Neural progenitor cell (in vitro differentiated cells): ENCODE measurements at regions not wholly inside any gene's neighbourhood (a gene's known extent, or its start where the extent isn't known, plus 50 kb on each side); places are given as distances from the start of the nearest gene placed in this dataset.

Source experiments
- DNase-seq: peaks from one replicate; pipeline ENCODE4 v3.0.0-alpha.2; 2016; ENCODE audit warnings: low spot score
- H2AFZ ChIP-seq: fragments of 200-600 bp; sonication (generic); replicated peaks from 2 replicates; pipeline ENCODE4 v1.6.1; 2016; ENCODE audit warnings: antibody characterized with exemption
- H3F3A ChIP-seq: fragments of 200-600 bp; sonication (generic); 2 replicates; pipeline ENCODE4 v1.6.1; 2016; ENCODE audit warnings: antibody characterized with exemption, low read depth
- H3K27ac ChIP-seq: fragments of 200-600 bp; sonication (generic); 2 replicates; pipeline ENCODE4 v1.5.1; 2016; ENCODE audit warnings: mild to moderate bottlenecking
- H3K27me3 ChIP-seq: fragments of 200-600 bp; sonication (generic); 2 replicates; pipeline ENCODE4 v1.6.1; 2016; ENCODE audit warnings: mild to moderate bottlenecking, moderate library complexity
- H3K36me3 ChIP-seq: fragments of 200-600 bp; sonication (generic); 2 replicates; pipeline ENCODE4 v1.5.1; 2016
- H3K4me1 ChIP-seq: fragments of 200-600 bp; sonication (generic); 2 replicates; pipeline ENCODE4 v1.6.1; 2016; ENCODE audit warnings: mixed run types
- H3K4me2 ChIP-seq: fragments of 200-600 bp; sonication (generic); 2 replicates; pipeline ENCODE4 v1.6.1; 2016
- H3K4me3 ChIP-seq: fragments of 200-600 bp; sonication (generic); 2 replicates; pipeline ENCODE4 v1.5.1; 2016
- H3K79me2 ChIP-seq: fragments of 200-600 bp; sonication (generic); 2 replicates; pipeline ENCODE4 v1.6.1; 2016; ENCODE audit warnings: low read depth
- H3K9ac ChIP-seq: fragments of 200-600 bp; sonication (generic); 2 replicates; pipeline ENCODE4 v1.6.1; 2016
- H3K9me3 ChIP-seq: fragments of 200-600 bp; sonication (generic); 2 replicates; pipeline ENCODE4 v1.5.1; 2016; ENCODE audit warnings: low read depth
- H4K20me1 ChIP-seq: fragments of 200-600 bp; sonication (generic); 2 replicates; pipeline ENCODE4 v1.6.1; 2016; ENCODE audit warnings: low read depth
- H3K27ac Mint-ChIP-seq: 3 replicates; pipeline ENCODE4 v1.8.0; 2021; ENCODE audit warnings: mixed read lengths
- H3K27me3 Mint-ChIP-seq: 2 replicates; pipeline ENCODE4 v1.8.0; 2022; ENCODE audit warnings: low read depth, mild to moderate bottlenecking, inconsistent platforms, moderate library complexity, mixed read lengths; ENCODE audit not compliant: insufficient read depth
- H3K36me3 Mint-ChIP-seq: 3 replicates; pipeline ENCODE4 v1.8.0; 2021; ENCODE audit warnings: mixed read lengths
- H3K4me1 Mint-ChIP-seq: 3 replicates; pipeline ENCODE4 v1.8.0; 2021; ENCODE audit warnings: mixed read lengths
- H3K4me3 Mint-ChIP-seq: 3 replicates; pipeline ENCODE4 v1.8.0; 2021; ENCODE audit warnings: mild to moderate bottlenecking, moderate library complexity, mixed read lengths
- H3K9me3 Mint-ChIP-seq: 3 replicates; pipeline ENCODE4 v1.8.0; 2020; ENCODE audit warnings: mixed read lengths
- EZH2 ChIP-seq: fragments of 200-600 bp; sonication (generic); IDR thresholded peaks from 2 replicates; pipeline ENCODE4 v1.6.1; 2017; ENCODE audit warnings: antibody characterized with exemption, mild to moderate bottlenecking, moderate library complexity
- EZH2phosphoT487 ChIP-seq: fragments of 200-600 bp; sonication (generic); IDR thresholded peaks from 2 replicates; pipeline ENCODE4 v1.6.1; 2017; ENCODE audit warnings: antibody characterized with exemption
- TF ChIP-seq, protein P1 (sequence below): fragments of 200-600 bp; sonication (generic); IDR thresholded peaks from 2 replicates; pipeline ENCODE4 v1.5.1; 2017; ENCODE audit warnings: antibody characterized with exemption, mild to moderate bottlenecking

DNA sequence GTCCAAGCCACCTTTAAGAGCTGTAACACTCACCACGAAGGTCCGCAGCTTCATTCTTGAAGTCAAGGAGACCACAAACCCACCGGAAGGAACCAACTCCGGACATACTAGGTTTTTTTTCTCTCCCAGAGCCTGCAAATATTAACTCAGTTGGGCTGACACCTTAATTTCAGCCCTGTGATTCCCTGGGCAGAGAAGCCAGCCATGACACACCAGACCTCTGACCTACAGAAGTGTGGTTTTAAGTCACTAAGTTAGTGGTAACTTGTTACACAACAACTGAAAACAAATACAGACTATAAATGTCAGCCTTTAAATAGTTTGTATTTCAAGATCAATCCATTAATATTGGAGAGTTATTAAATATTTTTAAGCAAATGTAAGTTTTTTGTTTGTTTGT lies 855.1 kb downstream of the TMEM182 start:
- no peaks in the 10 kb centered on the region for H4K20me1 ChIP-seq
- no peaks in the 10 kb centered on the region for H3F3A ChIP-seq
- H3K4me1 Mint-ChIP-seq, result no peaks in the 10 kb centered on the region
- H3K36me3 ChIP-seq, result peaks cover 4% of the 10 kb centered on the region
- peaks cover 6% of the 10 kb centered on the region for H3K9me3 ChIP-seq
- TF ChIP-seq EZH2phosphoT487, result no peak
- TF ChIP-seq, protein P1, sequence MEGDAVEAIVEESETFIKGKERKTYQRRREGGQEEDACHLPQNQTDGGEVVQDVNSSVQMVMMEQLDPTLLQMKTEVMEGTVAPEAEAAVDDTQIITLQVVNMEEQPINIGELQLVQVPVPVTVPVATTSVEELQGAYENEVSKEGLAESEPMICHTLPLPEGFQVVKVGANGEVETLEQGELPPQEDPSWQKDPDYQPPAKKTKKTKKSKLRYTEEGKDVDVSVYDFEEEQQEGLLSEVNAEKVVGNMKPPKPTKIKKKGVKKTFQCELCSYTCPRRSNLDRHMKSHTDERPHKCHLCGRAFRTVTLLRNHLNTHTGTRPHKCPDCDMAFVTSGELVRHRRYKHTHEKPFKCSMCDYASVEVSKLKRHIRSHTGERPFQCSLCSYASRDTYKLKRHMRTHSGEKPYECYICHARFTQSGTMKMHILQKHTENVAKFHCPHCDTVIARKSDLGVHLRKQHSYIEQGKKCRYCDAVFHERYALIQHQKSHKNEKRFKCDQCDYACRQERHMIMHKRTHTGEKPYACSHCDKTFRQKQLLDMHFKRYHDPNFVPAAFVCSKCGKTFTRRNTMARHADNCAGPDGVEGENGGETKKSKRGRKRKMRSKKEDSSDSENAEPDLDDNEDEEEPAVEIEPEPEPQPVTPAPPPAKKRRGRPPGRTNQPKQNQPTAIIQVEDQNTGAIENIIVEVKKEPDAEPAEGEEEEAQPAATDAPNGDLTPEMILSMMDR, result no peak
- TF ChIP-seq EZH2, result no peak
- no peaks in the 10 kb centered on the region for H3K79me2 ChIP-seq
- H3K27me3 Mint-ChIP-seq, result peaks cover 8% of the 10 kb centered on the region
- no peak overlapping the region for H3K27ac ChIP-seq
- no peaks in the 10 kb centered on the region for H3K27me3 ChIP-seq
- H3K4me1 ChIP-seq, result no peaks in the 10 kb centered on the region
- no peak overlapping the region for H2AFZ ChIP-seq
- H3K9ac ChIP-seq, result no peak overlapping the region
- no peak overlapping the region for H3K27ac Mint-ChIP-seq
- H3K4me3 ChIP-seq, result no peak overlapping the region
- peaks cover 15% of the 10 kb centered on the region for H3K9me3 Mint-ChIP-seq
- no peak overlapping the region for H3K4me2 ChIP-seq
- no peak for DNase-seq
- no peak overlapping the region for H3K4me3 Mint-ChIP-seq
- no peaks in the 10 kb centered on the region for H3K36me3 Mint-ChIP-seq

DNA sequence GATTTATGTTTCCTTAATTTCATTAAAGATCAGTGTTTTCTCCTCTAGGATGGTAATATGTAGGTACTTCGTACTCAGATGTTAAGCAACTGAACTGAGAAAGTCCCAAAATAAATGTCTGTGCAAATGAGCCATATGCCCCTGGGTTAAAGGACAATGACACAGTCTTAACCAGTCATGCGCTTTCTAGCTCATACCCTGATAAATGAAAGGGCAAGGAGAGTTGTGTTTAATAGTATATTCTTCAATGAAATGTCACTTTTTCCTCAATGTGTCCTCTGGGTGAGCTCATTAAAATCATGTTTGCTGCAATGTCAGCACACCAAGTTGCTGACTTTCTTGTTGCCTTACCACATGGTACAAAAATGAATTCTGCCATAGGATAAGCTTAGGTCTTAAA lies 856.3 kb downstream of the TMEM182 start:
- H3K4me2 ChIP-seq, result no peak overlapping the region
- no peaks in the 10 kb centered on the region for H3K4me1 ChIP-seq
- no peak overlapping the region for H3K27ac Mint-ChIP-seq
- no peaks in the 10 kb centered on the region for H3F3A ChIP-seq
- no peak overlapping the region for H3K4me3 Mint-ChIP-seq
- no peaks in the 10 kb centered on the region for H3K27me3 ChIP-seq
- no peak overlapping the region for H3K4me3 ChIP-seq
- peaks cover 9% of the 10 kb centered on the region for H3K9me3 ChIP-seq
- H3K27ac ChIP-seq, result no peak overlapping the region
- no peaks in the 10 kb centered on the region for H3K79me2 ChIP-seq
- H3K36me3 ChIP-seq, result peaks cover 4% of the 10 kb centered on the region
- no peaks in the 10 kb centered on the region for H3K4me1 Mint-ChIP-seq
- no peak overlapping the region for H3K9ac ChIP-seq
- no peak overlapping the region for H2AFZ ChIP-seq
- H4K20me1 ChIP-seq, result no peaks in the 10 kb centered on the region
- H3K9me3 Mint-ChIP-seq, result peaks cover 24% of the 10 kb centered on the region
- no peaks in the 10 kb centered on the region for H3K36me3 Mint-ChIP-seq
- H3K27me3 Mint-ChIP-seq, result peaks cover 8% of the 10 kb centered on the region
- TF ChIP-seq EZH2, result no peak
- no peak for DNase-seq

DNA sequence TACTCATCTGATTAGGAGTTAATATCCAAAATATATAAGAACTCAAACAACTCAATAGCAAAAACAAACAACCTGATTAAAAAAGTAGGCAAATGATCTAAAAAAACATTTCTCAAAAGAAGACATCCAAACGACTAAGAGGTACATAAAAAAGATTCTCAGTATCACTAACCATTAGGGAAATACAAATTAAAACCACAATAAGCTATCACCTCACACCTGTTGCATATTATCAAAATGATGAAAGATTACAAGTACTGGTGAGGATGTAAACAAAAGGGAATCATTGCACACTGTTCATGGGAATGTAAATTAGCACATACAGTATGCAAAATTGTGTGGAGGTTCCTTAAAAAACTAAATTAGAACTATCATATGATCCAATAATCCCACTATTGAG lies 865.5 kb downstream of the TMEM182 start:
- no peaks in the 10 kb centered on the region for H3K36me3 Mint-ChIP-seq
- no peaks in the 10 kb centered on the region for H3K4me1 ChIP-seq
- no peak overlapping the region for H3K4me2 ChIP-seq
- H3K27me3 Mint-ChIP-seq, result no peaks in the 10 kb centered on the region
- no peak for TF ChIP-seq EZH2
- no peak for TF ChIP-seq EZH2phosphoT487
- no peaks in the 10 kb centered on the region for H3K27me3 ChIP-seq
- no peak overlapping the region for H3K9ac ChIP-seq
- no peak overlapping the region for H3K27ac Mint-ChIP-seq
- H2AFZ ChIP-seq, result no peak overlapping the region
- H3K79me2 ChIP-seq, result no peaks in the 10 kb centered on the region
- H3K4me3 Mint-ChIP-seq, result no peak overlapping the region
- DNase-seq, result no peak
- no peaks in the 10 kb centered on the region for H3K36me3 ChIP-seq
- H3K4me3 ChIP-seq, result no peak overlapping the region
- no peaks in the 10 kb centered on the region for H3F3A ChIP-seq
- H3K4me1 Mint-ChIP-seq, result no peaks in the 10 kb centered on the region
- no peaks in the 10 kb centered on the region for H4K20me1 ChIP-seq
- peaks cover 19% of the 10 kb centered on the region for H3K9me3 Mint-ChIP-seq
- H3K27ac ChIP-seq, result no peak overlapping the region
- no peaks in the 10 kb centered on the region for H3K9me3 ChIP-seq

DNA sequence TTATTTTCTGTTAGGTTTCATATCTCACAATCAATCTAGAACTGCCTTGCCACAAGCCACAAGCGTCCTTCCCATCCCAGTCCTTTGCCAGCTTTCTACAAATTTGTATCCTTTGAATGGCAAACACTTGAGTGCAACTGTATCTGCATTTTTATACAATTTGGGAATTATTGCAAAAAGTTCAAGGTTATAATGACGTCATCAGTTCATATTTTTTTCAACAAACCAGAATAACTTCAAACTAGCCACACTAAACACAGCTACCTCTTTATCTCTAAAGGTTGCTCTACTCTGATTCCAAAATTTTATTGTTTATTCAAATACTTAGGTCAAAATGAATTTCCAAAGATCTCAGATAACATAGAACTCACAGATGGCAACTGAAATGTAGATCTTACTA lies 877.1 kb downstream of the TMEM182 start:
- H2AFZ ChIP-seq, result no peak overlapping the region
- Mint-ChIP-seq H3K9me3 (no peaks in the 10 kb centered on the region), H3K27me3 (no peaks in the 10 kb centered on the region), H3K27ac (no peak overlapping the region), H3K4me3 (no peak overlapping the region), H3K36me3 (no peaks in the 10 kb centered on the region), H3K4me1 (no peaks in the 10 kb centered on the region)
- no peak for DNase-seq
- no peaks in the 10 kb centered on the region for H3K27me3 ChIP-seq
- no peak overlapping the region for H3K27ac ChIP-seq
- TF ChIP-seq, protein P1, result no peak
- no peak for TF ChIP-seq EZH2
- no peak for TF ChIP-seq EZH2phosphoT487
- no peaks in the 10 kb centered on the region for H3K79me2 ChIP-seq
- H3K4me3 ChIP-seq, result no peak overlapping the region
- no peaks in the 10 kb centered on the region for H3K9me3 ChIP-seq
- no peaks in the 10 kb centered on the region for H4K20me1 ChIP-seq
- no peak overlapping the region for H3K4me2 ChIP-seq
- no peaks in the 10 kb centered on the region for H3K36me3 ChIP-seq
- no peak overlapping the region for H3K9ac ChIP-seq
- no peaks in the 10 kb centered on the region for H3F3A ChIP-seq
- H3K4me1 ChIP-seq, result no peaks in the 10 kb centered on the region
